ENCODE measurements at regions not wholly inside any gene's neighbourhood (a gene's known extent, or its start where the extent isn't known, plus 50 kb on each side); places are given as distances from the start of the nearest gene placed in this dataset.

GRCh38 chr3:30286811-30287210, 319.6 kb upstream of the TGFBR2 start:
- no peaks in the 10 kb centered on the region for H4K20me1 ChIP-seq (replicated peaks; ENCODE audit: insufficient read depth)
- H3K27ac ChIP-seq (ENCODE audit: low read depth) = no peak overlapping the region
- no peaks in the 10 kb centered on the region for H3K9me2 ChIP-seq (ENCODE audit: insufficient read depth)
- ATAC-seq = no peak
- Mint-ChIP-seq H3K4me3 (no peak overlapping the region), H3K9me3 (no peaks in the 10 kb centered on the region), H3K4me1 (peaks cover 22% of the 10 kb centered on the region), H3K27ac (no peak overlapping the region), H3K36me3 (ENCODE audit: low read depth) (no peaks in the 10 kb centered on the region), H3K27me3 (ENCODE audit: insufficient read depth, low read depth, poor library complexity) (no peaks in the 10 kb centered on the region)
- H3K79me2 ChIP-seq (replicated peaks; ENCODE audit: insufficient read depth) = no peaks in the 10 kb centered on the region
- DNase-seq (ENCODE audit: low spot score) = no peak
- H3F3A ChIP-seq (replicated peaks; ENCODE audit: low read depth) = no peaks in the 10 kb centered on the region
- peaks cover 12% of the 10 kb centered on the region for H3K4me1 ChIP-seq (ENCODE audit: insufficient read depth)
- H3K27me3 ChIP-seq (ENCODE audit: insufficient read depth) = no peaks in the 10 kb centered on the region
- H3K4me3 ChIP-seq = no peak overlapping the region
- H3K36me3 ChIP-seq (ENCODE audit: insufficient read depth) = no peaks in the 10 kb centered on the region
- H3K4me2 ChIP-seq = no peak overlapping the region
- TF ChIP-seq STAT1 (IDR thresholded peaks at IDR 0.05; ENCODE audit: unreplicated experiment) (no peak), ZNF331 (CRISPR knock-in tag; IDR thresholded peaks at IDR 0.05; ENCODE audit: low read depth) (no peak), EZH2phosphoT487 (IDR thresholded peaks at IDR 0.05; ENCODE audit: unreplicated experiment) (no peak)
- H2AFZ ChIP-seq = no peak overlapping the region

GRCh38 chr3:30288830-30289229, 317.6 kb upstream of the TGFBR2 start:
- H3K27me3 Mint-ChIP-seq (ENCODE audit: insufficient read depth, low read depth, poor library complexity) = no peaks in the 10 kb centered on the region

More at GRCh38 chr3:30288830-30289229, 317.6 kb upstream of the TGFBR2 start:
- Mint-ChIP-seq H3K4me3 (no peak overlapping the region), H3K9me3 (no peaks in the 10 kb centered on the region), H3K36me3 (ENCODE audit: low read depth) (no peaks in the 10 kb centered on the region), H3K27ac (no peak overlapping the region), H3K4me1 (peaks cover 16% of the 10 kb centered on the region)
- Histone ChIP-seq H3K4me2 (no peak overlapping the region), H3F3A (replicated peaks; ENCODE audit: low read depth) (no peaks in the 10 kb centered on the region), H2AFZ (peak overlapping the region; percentile 8; the same call in 1 of the 2 replicates), H3K4me3 (no peak overlapping the region), H3K27me3 (ENCODE audit: insufficient read depth) (no peaks in the 10 kb centered on the region), H3K36me3 (ENCODE audit: insufficient read depth) (no peaks in the 10 kb centered on the region), H3K79me2 (replicated peaks; ENCODE audit: insufficient read depth) (no peaks in the 10 kb centered on the region), H3K9me2 (ENCODE audit: insufficient read depth) (no peaks in the 10 kb centered on the region), H3K27ac (ENCODE audit: low read depth) (no peak overlapping the region), H4K20me1 (replicated peaks; ENCODE audit: insufficient read depth) (no peaks in the 10 kb centered on the region), H3K4me1 (ENCODE audit: insufficient read depth) (peaks cover 5% of the 10 kb centered on the region; the same call in 1 of the 2 replicates)
- no peak for ATAC-seq
- DNase-seq (ENCODE audit: low spot score) = no peak
- TF ChIP-seq, protein P1, sequence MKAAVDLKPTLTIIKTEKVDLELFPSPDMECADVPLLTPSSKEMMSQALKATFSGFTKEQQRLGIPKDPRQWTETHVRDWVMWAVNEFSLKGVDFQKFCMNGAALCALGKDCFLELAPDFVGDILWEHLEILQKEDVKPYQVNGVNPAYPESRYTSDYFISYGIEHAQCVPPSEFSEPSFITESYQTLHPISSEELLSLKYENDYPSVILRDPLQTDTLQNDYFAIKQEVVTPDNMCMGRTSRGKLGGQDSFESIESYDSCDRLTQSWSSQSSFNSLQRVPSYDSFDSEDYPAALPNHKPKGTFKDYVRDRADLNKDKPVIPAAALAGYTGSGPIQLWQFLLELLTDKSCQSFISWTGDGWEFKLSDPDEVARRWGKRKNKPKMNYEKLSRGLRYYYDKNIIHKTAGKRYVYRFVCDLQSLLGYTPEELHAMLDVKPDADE (IDR thresholded peaks at IDR 0.05) = no peak
- TF ChIP-seq POLR2AphosphoS5 (IDR thresholded peaks at IDR 0.05; ENCODE audit: low read depth) = no peak
- TF ChIP-seq, protein P2, sequence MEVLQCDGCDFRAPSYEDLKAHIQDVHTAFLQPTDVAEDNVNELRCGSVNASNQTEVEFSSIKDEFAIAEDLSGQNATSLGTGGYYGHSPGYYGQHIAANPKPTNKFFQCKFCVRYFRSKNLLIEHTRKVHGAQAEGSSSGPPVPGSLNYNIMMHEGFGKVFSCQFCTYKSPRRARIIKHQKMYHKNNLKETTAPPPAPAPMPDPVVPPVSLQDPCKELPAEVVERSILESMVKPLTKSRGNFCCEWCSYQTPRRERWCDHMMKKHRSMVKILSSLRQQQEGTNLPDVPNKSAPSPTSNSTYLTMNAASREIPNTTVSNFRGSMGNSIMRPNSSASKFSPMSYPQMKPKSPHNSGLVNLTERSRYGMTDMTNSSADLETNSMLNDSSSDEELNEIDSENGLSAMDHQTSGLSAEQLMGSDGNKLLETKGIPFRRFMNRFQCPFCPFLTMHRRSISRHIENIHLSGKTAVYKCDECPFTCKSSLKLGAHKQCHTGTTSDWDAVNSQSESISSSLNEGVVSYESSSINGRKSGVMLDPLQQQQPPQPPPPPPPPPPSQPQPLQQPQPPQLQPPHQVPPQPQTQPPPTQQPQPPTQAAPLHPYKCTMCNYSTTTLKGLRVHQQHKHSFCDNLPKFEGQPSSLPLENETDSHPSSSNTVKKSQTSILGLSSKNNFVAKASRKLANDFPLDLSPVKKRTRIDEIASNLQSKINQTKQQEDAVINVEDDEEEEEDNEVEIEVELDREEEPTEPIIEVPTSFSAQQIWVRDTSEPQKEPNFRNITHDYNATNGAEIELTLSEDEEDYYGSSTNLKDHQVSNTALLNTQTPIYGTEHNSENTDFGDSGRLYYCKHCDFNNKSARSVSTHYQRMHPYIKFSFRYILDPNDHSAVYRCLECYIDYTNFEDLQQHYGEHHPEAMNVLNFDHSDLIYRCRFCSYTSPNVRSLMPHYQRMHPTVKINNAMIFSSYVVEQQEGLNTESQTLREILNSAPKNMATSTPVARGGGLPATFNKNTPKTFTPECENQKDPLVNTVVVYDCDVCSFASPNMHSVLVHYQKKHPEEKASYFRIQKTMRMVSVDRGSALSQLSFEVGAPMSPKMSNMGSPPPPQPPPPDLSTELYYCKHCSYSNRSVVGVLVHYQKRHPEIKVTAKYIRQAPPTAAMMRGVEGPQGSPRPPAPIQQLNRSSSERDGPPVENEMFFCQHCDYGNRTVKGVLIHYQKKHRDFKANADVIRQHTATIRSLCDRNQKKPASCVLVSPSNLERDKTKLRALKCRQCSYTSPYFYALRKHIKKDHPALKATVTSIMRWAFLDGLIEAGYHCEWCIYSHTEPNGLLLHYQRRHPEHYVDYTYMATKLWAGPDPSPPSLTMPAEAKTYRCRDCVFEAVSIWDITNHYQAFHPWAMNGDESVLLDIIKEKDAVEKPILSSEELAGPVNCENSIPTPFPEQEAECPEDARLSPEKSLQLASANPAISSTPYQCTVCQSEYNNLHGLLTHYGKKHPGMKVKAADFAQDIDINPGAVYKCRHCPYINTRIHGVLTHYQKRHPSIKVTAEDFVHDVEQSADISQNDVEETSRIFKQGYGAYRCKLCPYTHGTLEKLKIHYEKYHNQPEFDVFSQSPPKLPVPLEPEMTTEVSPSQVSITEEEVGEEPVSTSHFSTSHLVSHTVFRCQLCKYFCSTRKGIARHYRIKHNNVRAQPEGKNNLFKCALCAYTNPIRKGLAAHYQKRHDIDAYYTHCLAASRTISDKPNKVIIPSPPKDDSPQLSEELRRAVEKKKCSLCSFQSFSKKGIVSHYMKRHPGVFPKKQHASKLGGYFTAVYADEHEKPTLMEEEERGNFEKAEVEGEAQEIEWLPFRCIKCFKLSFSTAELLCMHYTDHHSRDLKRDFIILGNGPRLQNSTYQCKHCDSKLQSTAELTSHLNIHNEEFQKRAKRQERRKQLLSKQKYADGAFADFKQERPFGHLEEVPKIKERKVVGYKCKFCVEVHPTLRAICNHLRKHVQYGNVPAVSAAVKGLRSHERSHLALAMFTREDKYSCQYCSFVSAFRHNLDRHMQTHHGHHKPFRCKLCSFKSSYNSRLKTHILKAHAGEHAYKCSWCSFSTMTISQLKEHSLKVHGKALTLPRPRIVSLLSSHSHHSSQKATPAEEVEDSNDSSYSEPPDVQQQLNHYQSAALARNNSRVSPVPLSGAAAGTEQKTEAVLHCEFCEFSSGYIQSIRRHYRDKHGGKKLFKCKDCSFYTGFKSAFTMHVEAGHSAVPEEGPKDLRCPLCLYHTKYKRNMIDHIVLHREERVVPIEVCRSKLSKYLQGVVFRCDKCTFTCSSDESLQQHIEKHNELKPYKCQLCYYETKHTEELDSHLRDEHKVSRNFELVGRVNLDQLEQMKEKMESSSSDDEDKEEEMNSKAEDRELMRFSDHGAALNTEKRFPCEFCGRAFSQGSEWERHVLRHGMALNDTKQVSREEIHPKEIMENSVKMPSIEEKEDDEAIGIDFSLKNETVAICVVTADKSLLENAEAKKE (CRISPR knock-in tag; IDR thresholded peaks at IDR 0.05) = no peak

Data from GM23338 (cell line).